Right lobe of liver (tissue), 6 donors: ENCODE measurements at regions not wholly inside any gene's neighbourhood (a gene's known extent, or its start where the extent isn't known, plus 50 kb on each side); places are given as distances from the start of the nearest gene placed in this dataset.

Experiments used
- ATAC-seq, 4 donors: fragments of 200-7000 bp; cut with Tn5 transposase; one replicate each; pipeline ENCODE4 v1.9.1; 2020; ENCODE audit warnings: mild to moderate bottlenecking in 4 of 4, moderate library complexity in 4 of 4
- DNase-seq, 3 donors: peaks; one replicate each; pipeline ENCODE4 v3.0.0-alpha.2; 2020
- H3K27ac ChIP-seq, 3 donors: fragments of 200-600 bp; one replicate each; pipeline ENCODE4 v1.8.0; 2022
- H3K27me3 ChIP-seq, 2 donors: fragments of 200-600 bp; one replicate each; pipeline ENCODE4 v1.8.0; 2022
- H3K36me3 ChIP-seq, 4 donors: fragments of 200-600 bp; sonication (generic) in 1 of 4; one replicate each; pipeline versions ENCODE4 v1.5.1 to v1.8.0; 2017 to 2022; ENCODE audit warnings: control low read depth in 1 of 4
- H3K4me1 ChIP-seq, 4 donors: fragments of 200-600 bp; sonication (generic) in 1 of 4; one replicate each; pipeline versions ENCODE4 v1.5.1 to v1.8.0; 2017 to 2022; ENCODE audit warnings: control low read depth in 1 of 4
- H3K4me3 ChIP-seq, 3 donors: fragments of 200-600 bp; one replicate each; pipeline ENCODE4 v1.8.0; 2022
- H3K9me3 ChIP-seq, 4 donors: fragments of 200-600 bp; sonication (generic) in 1 of 4; one replicate each; pipeline versions ENCODE4 v1.5.1 to v1.8.0; 2017 to 2022; ENCODE audit warnings: control low read depth in 1 of 4
- CTCF ChIP-seq, 4 donors: fragments of 200-600 bp in 3 of 4; fragments of 450-650 bp in 1 of 4; IDR thresholded peaks; one replicate each; pipeline versions ENCODE4 v1.5.1 to v1.8.0; 2016 to 2022; ENCODE audit warnings: antibody characterized with exemption in 4 of 4, mild to moderate bottlenecking in 2 of 4
- POLR2A ChIP-seq: fragments of 450-650 bp; IDR thresholded peaks from one replicate; pipeline ENCODE4 v1.6.1; 2017; ENCODE audit warnings: antibody characterized with exemption, mild to moderate bottlenecking
- WGBS: methylation state at CpG from one replicate; pipeline ENCODE4 v1.1.6; 2018; ENCODE audit warnings: low coverage, low lambda C conversion rate; ENCODE audit not compliant: insufficient coverage; ENCODE audit errors: missing lambda C conversion rate; 5-methylcytosine and 5-hydroxymethylcytosine counted together
- intact Hi-C, 2 donors: fragments of 100-400 bp; cut with DNase I; formaldehyde crosslinking; loops; one replicate each; pipeline versions ENCODE4 v1.11.2 to v1.14.1; 2022
- donor health status: DM: no; HTN: yes; CAD: no.
- donor health status: DM: no; HTN: no; CAD: no.
- donor health status: DM: no; HTN: no; CAD: no.
- donor health status: DM: no; HTN: yes; CAD: no.
- donor health status: DM: no; HTN: yes; CAD: no.

GRCh38 chr3:135366816-135367215 is 571.8 kb downstream of the EPHB1 start:
- H3K9me3 ChIP-seq: no peaks in the 10 kb centered on the region

DNA sequence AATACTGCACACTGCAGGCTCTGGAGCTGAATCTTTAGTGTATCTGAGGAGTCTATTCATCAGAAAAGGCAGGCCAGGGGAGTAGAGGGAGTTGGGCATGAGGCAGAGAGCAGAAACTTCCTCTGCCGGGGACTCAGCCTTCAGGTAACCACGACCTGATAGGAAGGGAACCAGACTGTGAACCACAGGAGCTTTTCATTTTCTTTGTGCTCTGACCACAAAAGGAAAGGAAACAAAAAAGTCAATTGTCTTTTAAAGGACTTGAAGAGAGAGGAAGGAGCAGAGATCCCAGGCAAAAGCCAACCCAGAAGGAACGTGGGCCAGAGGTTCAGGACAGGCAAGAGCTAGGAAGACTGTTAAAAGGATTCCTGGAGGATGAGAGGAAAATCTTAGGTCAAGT is 573.3 kb downstream of the EPHB1 start:
- H3K27ac ChIP-seq: no peak overlapping the region
- TF ChIP-seq POLR2A (no peak), CTCF (IDR thresholded peaks at IDR 0.05) (no peak)
- no peak for DNase-seq
- H3K4me1 ChIP-seq: no peaks in the 10 kb centered on the region
- ATAC-seq: no peak
- no peaks in the 10 kb centered on the region for H3K36me3 ChIP-seq
- no peak overlapping the region for H3K4me3 ChIP-seq
- no peaks in the 10 kb centered on the region for H3K27me3 ChIP-seq
- intact Hi-C loops: no loop called here
- no peaks in the 10 kb centered on the region for H3K9me3 ChIP-seq
- 7% methylated on average over 3 of the region's 3 CpGs for WGBS

More at GRCh38 chr3:135366816-135367215, 571.8 kb downstream of the EPHB1 start:
- H3K4me1 ChIP-seq: no peaks in the 10 kb centered on the region
- intact Hi-C loops: no loop called here
- WGBS: 48% methylated on average over 2 of the region's 3 CpGs
- no peaks in the 10 kb centered on the region for H3K27me3 ChIP-seq
- H3K4me3 ChIP-seq: no peak overlapping the region
- no peak overlapping the region for H3K27ac ChIP-seq
- H3K36me3 ChIP-seq: no peaks in the 10 kb centered on the region
- DNase-seq: no peak
- TF ChIP-seq CTCF (IDR thresholded peaks at IDR 0.05) (no peak), POLR2A (no peak)
- no peak for ATAC-seq

- no peak overlapping the region for H3K27ac ChIP-seq
- TF ChIP-seq CTCF (IDR thresholded peaks at IDR 0.05) (no peak), POLR2A (no peak)
- DNase-seq: no peak
- no peak for ATAC-seq
- H3K9me3 ChIP-seq: no peaks in the 10 kb centered on the region
- no peak overlapping the region for H3K4me3 ChIP-seq
- 53% methylated on average over 3 of the region's 3 CpGs for WGBS
- no peaks in the 10 kb centered on the region for H3K4me1 ChIP-seq
- no peaks in the 10 kb centered on the region for H3K27me3 ChIP-seq
- no peaks in the 10 kb centered on the region for H3K36me3 ChIP-seq
- intact Hi-C loops: no loop called here
Measured at GRCh38 chr3:135368781-135369180, 573.7 kb downstream of the EPHB1 start.

DNA sequence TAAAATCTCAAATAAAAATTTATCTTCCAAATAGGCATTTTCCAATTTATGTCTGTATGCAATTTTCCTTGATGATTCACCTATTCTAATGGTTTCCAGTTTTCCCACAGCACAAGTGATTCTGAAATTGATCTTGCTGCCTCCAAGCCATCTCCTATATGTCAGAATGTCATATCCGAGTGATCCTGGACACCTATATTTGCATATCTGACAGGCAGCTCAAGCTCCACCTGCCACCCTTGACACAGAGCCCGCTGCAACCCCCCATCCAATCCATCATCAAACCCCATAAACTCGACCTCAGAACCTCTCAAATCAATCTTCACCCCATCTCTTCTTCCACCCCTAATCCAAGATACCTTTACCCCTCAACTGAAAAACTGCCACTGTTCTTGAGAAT is 579.5 kb downstream of the EPHB1 start:
- no peak for ATAC-seq
- no peak overlapping the region for H3K27ac ChIP-seq
- intact Hi-C loops: no loop called here
- DNase-seq: no peak
- no peaks in the 10 kb centered on the region for H3K9me3 ChIP-seq
- H3K27me3 ChIP-seq: no peaks in the 10 kb centered on the region
- WGBS: 46% methylated on average over 3 of the region's 3 CpGs
- no peak for TF ChIP-seq CTCF (IDR thresholded peaks at IDR 0.05)
- no peak for TF ChIP-seq POLR2A
- H3K4me1 ChIP-seq: no peaks in the 10 kb centered on the region
- no peak overlapping the region for H3K4me3 ChIP-seq
- H3K36me3 ChIP-seq: no peaks in the 10 kb centered on the region

DNA sequence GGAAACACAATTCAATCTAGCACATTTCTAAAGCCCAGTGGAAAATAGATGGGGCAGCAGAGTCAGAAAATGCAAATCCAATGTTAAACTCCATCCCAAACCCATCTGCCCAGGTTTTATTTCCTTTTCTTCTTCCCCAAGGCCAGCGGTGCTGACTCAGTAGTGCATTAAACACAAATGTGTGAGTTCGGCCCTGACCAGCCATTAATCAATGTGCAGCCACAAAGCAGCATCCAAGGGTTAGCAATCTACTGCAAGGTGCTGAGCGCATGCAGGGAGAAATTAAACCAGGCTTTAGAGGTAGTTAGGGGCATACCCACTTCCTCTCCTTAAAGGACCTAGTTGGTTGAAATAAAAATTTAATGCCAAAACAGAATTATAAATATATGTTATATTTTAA is 583.3 kb upstream of the PPP2R3A start:
- intact Hi-C loops: no loop called here
- no peaks in the 10 kb centered on the region for H3K36me3 ChIP-seq
- no peak for ATAC-seq
- H3K4me3 ChIP-seq: no peak overlapping the region
- H3K9me3 ChIP-seq: no peaks in the 10 kb centered on the region
- no peak for DNase-seq
- H3K4me1 ChIP-seq: no peaks in the 10 kb centered on the region
- WGBS: 39% methylated on average over 2 of the region's 3 CpGs
- no peak for TF ChIP-seq CTCF (IDR thresholded peaks at IDR 0.05)
- no peak for TF ChIP-seq POLR2A
- H3K27ac ChIP-seq: no peak overlapping the region
- H3K27me3 ChIP-seq: no peaks in the 10 kb centered on the region
